NCI-H187 (cell line): ENCODE measurements at regions not wholly inside any gene's neighbourhood (a gene's known extent, or its start where the extent isn't known, plus 50 kb on each side); places are given as distances from the start of the nearest gene placed in this dataset.
A peak's percentile ranks its signal among the peaks of the same experiment; 100 is the strongest.

Source experiments
- DNase-seq, 2 experiments: peaks; one replicate each; lab custom pipeline; 2025; lab: John Stamatoyannopoulos, UW

GRCh38 chr14:104356738-104357688, 218.6 kb downstream of the KIF26A start:
- DNase-seq, result no peak

- no peak for DNase-seq
Observed at GRCh38 chr14:104357689-104358527, 219.5 kb downstream of the KIF26A start.

DNA sequence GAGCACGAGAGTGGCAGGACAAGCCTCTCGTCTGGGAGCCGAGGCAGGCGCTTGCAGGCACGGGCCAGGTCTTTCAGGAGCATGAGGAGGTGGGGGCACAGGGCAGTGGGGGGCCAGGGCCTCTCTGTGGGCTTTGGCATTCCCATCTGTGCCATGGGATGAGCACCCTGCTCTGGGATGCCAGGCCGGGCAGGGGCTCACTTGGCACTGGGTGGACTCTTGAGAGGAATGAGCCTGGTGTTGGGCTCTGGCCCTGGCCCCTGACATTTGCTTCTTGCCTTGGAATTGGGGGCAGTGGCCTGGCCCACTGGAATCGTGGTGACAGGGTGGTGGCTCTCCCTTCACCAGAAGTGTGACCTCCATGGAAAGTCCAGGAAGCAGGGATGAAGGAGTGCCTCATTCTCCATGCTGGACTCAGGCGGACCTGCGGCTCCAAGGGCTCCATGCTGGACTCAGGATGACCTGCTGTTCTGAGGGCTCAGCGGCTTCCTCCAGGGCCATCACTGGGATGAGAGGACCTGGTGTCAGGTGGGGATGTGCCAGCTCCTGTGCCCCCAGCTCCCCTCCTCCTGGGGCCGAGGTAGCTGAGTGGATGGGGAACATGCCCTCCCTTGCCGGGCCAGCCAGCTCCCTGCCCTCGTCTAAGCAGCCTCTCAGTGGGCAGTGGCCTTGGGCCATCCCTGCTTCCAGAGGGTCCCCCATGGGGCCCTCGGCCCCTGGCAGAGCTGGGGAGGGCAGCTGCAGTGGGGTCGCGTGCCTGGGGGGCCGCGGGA, 220.3 kb downstream of the KIF26A start:
- no peak for DNase-seq

- no peak for DNase-seq
Observed at GRCh38 chr14:104359301-104359968, 220.1 kb upstream of the C14orf180 start.

- DNase-seq, result no peak
Observed at GRCh38 chr14:104359969-104360442, 219.6 kb upstream of the C14orf180 start.

DNA sequence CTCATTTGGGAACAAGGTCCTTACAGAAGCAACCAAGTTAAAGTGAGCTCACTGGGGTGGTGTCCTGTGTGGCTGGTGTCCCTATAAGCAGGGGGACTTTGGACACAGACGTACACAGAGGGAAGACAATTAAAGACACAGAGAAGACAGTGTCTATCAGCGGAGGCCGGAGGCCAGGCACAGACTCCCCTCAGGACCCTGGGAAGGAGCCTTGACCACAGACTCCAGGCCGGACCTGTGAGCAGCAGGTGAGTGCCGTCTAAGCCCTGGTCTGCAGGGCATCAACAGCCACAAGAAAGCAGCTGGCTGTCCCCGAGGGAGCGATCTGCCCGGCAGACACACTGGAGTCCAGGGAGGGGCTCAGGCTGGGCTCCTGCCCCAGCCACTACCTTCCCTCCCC, 219.1 kb upstream of the C14orf180 start:
- no peak for DNase-seq

GRCh38 chr14:104361101-104361591, 218.4 kb upstream of the C14orf180 start:
- no peak for DNase-seq

DNA sequence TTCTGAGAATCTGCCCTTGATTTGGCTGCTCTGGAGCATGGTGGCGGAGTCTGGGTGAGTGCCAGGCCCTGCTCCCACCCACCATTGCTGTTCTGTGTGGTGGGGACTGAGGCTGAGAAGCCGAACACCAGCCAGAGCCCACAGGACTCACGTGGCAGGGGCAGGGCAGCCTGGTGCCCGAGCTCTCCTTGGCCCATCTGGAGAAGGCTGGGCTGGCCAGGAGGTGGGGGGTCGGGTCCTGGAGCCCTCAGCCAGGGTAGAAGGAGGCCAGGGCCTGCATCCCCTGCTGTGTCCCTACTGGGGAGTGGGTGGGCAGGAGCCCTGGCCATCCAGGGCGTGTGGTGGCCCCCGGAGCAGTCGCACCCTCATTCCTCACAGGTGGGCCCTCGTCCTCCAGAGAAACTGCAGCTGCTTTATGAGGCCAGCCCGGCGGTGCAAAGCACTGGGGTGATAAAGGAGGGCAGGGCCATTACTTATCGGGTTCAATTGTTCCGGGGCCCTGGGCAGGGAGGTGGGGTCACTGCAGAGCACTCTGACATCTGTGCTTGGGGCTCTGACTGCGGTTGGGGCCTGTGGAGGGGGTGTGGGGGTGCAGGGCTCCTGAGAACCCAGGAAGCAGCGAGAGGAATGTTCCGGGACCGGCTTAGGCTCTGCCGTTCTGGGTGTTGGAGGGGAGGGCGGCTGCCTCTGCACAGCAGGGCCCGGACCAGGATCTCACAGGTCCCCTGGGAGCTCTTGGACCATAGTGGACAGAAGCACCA, 217.5 kb upstream of the C14orf180 start:
- DNase-seq, result no peak

DNA sequence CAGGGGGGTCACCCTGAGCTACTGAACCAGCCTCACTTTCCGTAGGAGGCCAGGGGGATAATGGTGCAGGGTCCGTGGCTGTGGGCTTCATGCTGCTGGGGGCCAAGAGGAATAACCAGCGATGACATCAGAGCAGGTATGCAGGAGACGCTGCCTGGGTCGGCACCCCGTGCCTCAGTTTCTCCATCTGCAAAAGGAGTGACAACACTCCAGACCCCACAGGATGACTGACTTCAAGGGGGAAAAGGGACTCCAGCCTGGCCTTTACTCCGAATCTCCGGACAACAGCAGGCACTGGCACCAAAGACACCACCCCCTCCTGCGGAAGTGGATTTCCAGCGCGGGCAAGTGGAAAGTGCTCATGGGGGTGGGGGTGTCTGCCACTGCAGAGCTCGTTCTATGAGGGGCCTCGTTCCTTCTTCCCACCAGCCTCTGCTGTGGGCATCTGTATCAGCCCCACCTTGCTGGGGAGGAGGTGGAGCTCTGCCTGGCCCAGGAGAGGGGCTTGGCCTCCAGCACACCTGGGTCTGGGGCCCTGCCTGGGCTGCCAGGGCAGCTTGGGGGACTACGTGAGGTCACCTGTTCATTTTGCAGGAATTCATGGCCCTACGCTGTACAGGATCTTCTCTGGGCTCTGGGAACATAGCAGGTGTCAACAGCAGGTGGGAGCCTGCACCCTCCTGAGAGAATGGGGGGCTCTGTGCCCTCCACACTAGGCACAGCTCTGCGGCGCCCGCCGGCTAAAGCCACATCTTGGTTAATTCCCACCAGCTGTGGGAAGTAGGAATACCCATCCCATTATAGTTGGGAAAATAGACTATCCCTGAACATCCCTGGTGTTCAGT, 216.6 kb upstream of the C14orf180 start:
- DNase-seq, result no peak

- DNase-seq, result no peak
Observed at GRCh38 chr14:104363891-104364760, 215.4 kb upstream of the C14orf180 start.

DNA sequence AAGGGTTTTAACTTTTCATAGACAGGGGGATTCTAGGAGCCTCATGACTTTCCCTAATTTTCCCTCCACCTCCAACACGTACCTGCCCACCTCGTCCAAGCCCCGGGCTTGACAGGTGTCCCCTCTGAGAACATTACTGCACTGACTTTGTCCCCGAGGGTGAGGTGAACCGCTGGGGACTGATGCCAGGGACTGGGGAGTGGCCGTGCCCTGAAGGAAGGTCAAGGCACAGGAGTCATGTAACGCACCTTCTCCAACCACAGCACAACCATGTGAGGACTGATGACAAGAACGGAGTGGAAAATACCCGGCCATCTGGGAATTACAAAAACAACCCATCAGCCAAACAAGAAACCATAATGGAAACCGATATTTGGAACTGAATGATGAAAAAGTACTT, 214.7 kb upstream of the C14orf180 start:
- DNase-seq, result no peak

- DNase-seq, result no peak
Observed at GRCh38 chr14:104366931-104367865, 212.4 kb upstream of the C14orf180 start.

DNA sequence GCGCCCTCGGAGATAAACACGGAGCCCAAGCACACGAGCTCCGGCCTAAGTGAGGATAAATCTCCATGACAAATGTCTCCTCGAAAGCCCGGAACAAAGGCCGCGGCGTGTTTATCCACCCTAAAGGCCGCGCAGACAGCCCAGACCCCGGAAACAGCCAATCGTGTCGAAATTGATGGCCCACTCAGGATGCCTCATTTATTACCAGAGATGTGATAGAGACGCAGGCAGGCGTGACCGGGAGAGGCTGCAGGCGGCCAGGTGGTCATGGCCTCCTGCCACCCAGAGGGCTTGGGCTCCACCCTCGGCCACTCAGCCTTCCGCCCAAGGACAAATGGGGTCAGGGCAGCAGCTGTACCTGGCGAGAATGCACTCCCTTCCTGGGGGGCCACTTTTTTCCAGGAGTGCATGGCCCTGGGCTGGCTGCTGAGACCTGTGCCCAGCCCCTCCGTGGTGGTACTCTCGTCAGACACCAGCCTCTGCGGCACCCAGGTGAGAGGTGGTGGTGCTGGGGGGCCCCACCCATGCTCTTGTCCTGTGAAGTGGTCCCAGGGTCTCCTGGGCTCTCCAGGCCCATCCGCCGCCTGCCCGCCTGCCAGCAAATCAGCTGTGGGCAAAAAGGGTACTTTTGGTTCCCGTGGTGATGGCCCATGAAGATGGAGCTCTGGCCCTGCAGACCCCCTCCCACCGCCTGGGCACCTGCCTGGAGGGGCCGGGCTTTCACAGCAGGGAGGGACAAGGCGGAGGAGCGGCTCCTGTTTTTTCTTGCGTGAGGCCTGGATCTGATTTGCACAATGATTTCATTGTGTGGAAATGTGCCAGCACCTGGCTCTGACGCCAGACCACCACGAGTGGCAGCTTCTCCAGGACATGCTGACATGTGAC, 211.5 kb upstream of the C14orf180 start:
- peak; percentile 75 to 76 for DNase-seq

- DNase-seq, result no peak
Observed at GRCh38 chr14:104368751-104369100, 210.8 kb upstream of the C14orf180 start.

- no peak for DNase-seq
Observed at GRCh38 chr14:104369208-104369607, 210.4 kb upstream of the C14orf180 start.

- no peak for DNase-seq
Observed at GRCh38 chr14:104370256-104370870, 209.2 kb upstream of the C14orf180 start.
